GM23338 (cell line): ENCODE measurements at regions not wholly inside any gene's neighbourhood (a gene's known extent, or its start where the extent isn't known, plus 50 kb on each side); places are given as distances from the start of the nearest gene placed in this dataset.

Experiments
- CREB1 ChIP-seq: fragments of 250-450 bp; sonication (Bioruptor Pico); IDR thresholded peaks from 2 replicates; pipeline ENCODE4 v1.5.0; 2020; ENCODE audit warnings: low read depth, mild to moderate bottlenecking, moderate library complexity
- ETS1 ChIP-seq: IDR thresholded peaks from 2 replicates; pipeline ENCODE4 v1.6.1; 2016; ENCODE audit warnings: antibody characterized with exemption
- STAT1 ChIP-seq: IDR thresholded peaks from one replicate; pipeline ENCODE4 v1.6.1; 2016; ENCODE audit warnings: antibody characterized with exemption; ENCODE audit not compliant: unreplicated experiment
- ZNF114 ChIP-seq: fragments of 250-450 bp; sonication (Bioruptor Pico); IDR thresholded peaks from 2 replicates; pipeline ENCODE4 v1.5.0; 2020; ENCODE audit warnings: mild to moderate bottlenecking, moderate library complexity
- ZNF331 ChIP-seq: fragments of 250-450 bp; sonication (Bioruptor Pico); IDR thresholded peaks from 2 replicates; pipeline ENCODE4 v1.5.0; 2020; ENCODE audit warnings: low read depth, mild to moderate bottlenecking, moderate library complexity
- TF ChIP-seq, protein P1 (sequence below): fragments of 250-450 bp; sonication (Bioruptor Pico); IDR thresholded peaks from 2 replicates; pipeline ENCODE4 v1.5.0; 2020; ENCODE audit warnings: mild to moderate bottlenecking, moderate library complexity
- TF ChIP-seq, protein P2 (sequence below), 2 experiments: fragments of 200-600 bp in 1 of 2; sonication (generic) in 1 of 2; conservative IDR thresholded peaks; 2 replicates each; pipeline versions ENCODE4 v1.5.1 to v1.6.1; 2016 to 2017; ENCODE audit warnings: antibody characterized with exemption in 2 of 2, low read depth in 2 of 2, mild to moderate bottlenecking in 2 of 2, moderate library complexity in 1 of 2

- TF ChIP-seq, protein P1, sequence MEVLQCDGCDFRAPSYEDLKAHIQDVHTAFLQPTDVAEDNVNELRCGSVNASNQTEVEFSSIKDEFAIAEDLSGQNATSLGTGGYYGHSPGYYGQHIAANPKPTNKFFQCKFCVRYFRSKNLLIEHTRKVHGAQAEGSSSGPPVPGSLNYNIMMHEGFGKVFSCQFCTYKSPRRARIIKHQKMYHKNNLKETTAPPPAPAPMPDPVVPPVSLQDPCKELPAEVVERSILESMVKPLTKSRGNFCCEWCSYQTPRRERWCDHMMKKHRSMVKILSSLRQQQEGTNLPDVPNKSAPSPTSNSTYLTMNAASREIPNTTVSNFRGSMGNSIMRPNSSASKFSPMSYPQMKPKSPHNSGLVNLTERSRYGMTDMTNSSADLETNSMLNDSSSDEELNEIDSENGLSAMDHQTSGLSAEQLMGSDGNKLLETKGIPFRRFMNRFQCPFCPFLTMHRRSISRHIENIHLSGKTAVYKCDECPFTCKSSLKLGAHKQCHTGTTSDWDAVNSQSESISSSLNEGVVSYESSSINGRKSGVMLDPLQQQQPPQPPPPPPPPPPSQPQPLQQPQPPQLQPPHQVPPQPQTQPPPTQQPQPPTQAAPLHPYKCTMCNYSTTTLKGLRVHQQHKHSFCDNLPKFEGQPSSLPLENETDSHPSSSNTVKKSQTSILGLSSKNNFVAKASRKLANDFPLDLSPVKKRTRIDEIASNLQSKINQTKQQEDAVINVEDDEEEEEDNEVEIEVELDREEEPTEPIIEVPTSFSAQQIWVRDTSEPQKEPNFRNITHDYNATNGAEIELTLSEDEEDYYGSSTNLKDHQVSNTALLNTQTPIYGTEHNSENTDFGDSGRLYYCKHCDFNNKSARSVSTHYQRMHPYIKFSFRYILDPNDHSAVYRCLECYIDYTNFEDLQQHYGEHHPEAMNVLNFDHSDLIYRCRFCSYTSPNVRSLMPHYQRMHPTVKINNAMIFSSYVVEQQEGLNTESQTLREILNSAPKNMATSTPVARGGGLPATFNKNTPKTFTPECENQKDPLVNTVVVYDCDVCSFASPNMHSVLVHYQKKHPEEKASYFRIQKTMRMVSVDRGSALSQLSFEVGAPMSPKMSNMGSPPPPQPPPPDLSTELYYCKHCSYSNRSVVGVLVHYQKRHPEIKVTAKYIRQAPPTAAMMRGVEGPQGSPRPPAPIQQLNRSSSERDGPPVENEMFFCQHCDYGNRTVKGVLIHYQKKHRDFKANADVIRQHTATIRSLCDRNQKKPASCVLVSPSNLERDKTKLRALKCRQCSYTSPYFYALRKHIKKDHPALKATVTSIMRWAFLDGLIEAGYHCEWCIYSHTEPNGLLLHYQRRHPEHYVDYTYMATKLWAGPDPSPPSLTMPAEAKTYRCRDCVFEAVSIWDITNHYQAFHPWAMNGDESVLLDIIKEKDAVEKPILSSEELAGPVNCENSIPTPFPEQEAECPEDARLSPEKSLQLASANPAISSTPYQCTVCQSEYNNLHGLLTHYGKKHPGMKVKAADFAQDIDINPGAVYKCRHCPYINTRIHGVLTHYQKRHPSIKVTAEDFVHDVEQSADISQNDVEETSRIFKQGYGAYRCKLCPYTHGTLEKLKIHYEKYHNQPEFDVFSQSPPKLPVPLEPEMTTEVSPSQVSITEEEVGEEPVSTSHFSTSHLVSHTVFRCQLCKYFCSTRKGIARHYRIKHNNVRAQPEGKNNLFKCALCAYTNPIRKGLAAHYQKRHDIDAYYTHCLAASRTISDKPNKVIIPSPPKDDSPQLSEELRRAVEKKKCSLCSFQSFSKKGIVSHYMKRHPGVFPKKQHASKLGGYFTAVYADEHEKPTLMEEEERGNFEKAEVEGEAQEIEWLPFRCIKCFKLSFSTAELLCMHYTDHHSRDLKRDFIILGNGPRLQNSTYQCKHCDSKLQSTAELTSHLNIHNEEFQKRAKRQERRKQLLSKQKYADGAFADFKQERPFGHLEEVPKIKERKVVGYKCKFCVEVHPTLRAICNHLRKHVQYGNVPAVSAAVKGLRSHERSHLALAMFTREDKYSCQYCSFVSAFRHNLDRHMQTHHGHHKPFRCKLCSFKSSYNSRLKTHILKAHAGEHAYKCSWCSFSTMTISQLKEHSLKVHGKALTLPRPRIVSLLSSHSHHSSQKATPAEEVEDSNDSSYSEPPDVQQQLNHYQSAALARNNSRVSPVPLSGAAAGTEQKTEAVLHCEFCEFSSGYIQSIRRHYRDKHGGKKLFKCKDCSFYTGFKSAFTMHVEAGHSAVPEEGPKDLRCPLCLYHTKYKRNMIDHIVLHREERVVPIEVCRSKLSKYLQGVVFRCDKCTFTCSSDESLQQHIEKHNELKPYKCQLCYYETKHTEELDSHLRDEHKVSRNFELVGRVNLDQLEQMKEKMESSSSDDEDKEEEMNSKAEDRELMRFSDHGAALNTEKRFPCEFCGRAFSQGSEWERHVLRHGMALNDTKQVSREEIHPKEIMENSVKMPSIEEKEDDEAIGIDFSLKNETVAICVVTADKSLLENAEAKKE (CRISPR knock-in tag): no peak
- TF ChIP-seq, protein P2, sequence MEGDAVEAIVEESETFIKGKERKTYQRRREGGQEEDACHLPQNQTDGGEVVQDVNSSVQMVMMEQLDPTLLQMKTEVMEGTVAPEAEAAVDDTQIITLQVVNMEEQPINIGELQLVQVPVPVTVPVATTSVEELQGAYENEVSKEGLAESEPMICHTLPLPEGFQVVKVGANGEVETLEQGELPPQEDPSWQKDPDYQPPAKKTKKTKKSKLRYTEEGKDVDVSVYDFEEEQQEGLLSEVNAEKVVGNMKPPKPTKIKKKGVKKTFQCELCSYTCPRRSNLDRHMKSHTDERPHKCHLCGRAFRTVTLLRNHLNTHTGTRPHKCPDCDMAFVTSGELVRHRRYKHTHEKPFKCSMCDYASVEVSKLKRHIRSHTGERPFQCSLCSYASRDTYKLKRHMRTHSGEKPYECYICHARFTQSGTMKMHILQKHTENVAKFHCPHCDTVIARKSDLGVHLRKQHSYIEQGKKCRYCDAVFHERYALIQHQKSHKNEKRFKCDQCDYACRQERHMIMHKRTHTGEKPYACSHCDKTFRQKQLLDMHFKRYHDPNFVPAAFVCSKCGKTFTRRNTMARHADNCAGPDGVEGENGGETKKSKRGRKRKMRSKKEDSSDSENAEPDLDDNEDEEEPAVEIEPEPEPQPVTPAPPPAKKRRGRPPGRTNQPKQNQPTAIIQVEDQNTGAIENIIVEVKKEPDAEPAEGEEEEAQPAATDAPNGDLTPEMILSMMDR (conservative IDR thresholded peaks at IDR 0.05; ENCODE audit: low read depth in 2 of 2): no peak
- TF ChIP-seq ETS1 (no peak), ZNF331 (CRISPR knock-in tag) (no peak), STAT1 (no peak), CREB1 (CRISPR knock-in tag) (no peak), ZNF114 (CRISPR knock-in tag) (no peak)
Measured at GRCh38 chr1:58283388-58284224, 262.9 kb downstream of the OMA1 start (continued).
